ENCODE measurements at regions not wholly inside any gene's neighbourhood (a gene's known extent, or its start where the extent isn't known, plus 50 kb on each side); places are given as distances from the start of the nearest gene placed in this dataset.

DNA sequence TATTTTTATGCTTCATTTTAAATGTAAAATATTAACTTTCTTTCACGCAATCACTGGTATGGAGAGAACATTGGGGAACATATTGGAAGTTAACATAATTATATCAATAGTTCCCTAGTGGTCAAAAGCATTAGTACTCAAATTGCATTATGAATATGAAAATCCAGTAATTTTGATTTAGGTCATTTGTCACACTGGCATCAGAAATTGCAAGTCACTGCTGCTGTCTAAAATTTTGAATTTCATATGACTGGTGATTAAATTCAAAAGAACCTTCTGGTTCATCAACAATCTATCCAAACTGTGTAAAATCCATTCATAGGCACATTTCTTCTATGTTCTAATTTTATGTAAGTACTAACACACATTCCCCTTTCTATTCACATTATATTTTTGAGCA is 2235.7 kb upstream of the PCDH20 start:
- TF ChIP-seq CTCF (IDR thresholded peaks at IDR 0.05) (no peak), POLR2AphosphoS5 (IDR thresholded peaks at IDR 0.05) (no peak)

All from suprapubic skin (tissue), 3 donors.